GM19351 (cell line): ENCODE measurements at regions not wholly inside any gene's neighbourhood (a gene's known extent, or its start where the extent isn't known, plus 50 kb on each side); places are given as distances from the start of the nearest gene placed in this dataset.
"Not testable (repeated sequence)": the region's sequence is repeated elsewhere in the genome, so short reads cannot be mapped to it uniquely, and the experiment has no call there.

Experiments
- ATAC-seq: cut with Tn5 transposase; IDR thresholded peaks from one replicate; pipeline ENCODE4 v1.9.1; 2021; ENCODE audit warnings: mild to moderate bottlenecking, moderate library complexity; ENCODE audit not compliant: unreplicated experiment

DNA sequence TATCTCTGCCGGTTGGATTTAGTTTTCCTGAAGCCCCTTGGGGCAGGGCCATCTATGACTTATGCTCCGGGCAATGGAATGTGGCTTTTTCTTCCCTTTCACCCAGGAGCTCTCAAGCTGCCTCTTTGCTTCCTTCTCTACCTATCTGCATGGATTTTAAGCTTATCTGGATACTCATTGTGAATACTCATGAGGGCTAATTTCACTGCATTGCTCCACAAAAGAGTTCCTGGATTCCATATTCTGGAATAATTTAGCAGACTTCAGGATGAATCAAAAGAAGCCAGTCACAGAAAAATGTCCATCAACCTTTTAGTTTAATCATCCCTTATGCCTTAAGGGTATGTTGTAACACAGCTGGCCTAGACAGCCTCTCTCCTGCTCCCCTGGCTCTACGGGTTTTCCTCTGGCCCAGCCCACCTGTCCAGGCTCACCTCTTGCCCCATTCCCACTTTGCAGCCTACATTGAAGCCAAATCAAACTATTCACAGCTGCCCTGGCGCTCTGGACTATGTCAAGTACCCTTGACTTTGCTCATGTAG, 122.8 kb upstream of the RMDN2 start:
- ATAC-seq, result no peak

- no peak for ATAC-seq
Observed at GRCh38 chr2:37802899-37803379, 122.1 kb upstream of the RMDN2 start.

DNA sequence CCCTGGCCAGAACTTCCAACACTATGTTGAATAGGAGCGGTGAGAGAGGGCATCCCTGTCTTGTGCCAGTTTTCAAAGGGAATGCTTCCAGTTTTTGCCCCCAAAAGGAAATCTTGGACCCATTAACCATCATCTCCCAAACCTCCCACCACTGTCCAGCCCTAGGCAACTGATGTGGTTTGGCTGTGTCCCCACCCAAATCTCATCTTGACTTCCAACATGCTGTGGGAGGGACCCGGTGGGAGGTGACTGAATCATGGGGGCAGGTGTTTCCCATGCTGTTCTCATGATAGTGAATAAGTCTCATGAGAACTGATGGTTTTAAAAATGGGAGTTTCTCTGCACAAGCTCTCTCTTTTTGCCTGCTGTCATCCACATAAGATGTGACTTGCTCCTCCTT, 119.1 kb upstream of the RMDN2 start:
- not testable (repeated sequence) for ATAC-seq

GRCh38 chr2:37809525-37809924, 115.6 kb upstream of the RMDN2 start:
- ATAC-seq, result no peak

DNA sequence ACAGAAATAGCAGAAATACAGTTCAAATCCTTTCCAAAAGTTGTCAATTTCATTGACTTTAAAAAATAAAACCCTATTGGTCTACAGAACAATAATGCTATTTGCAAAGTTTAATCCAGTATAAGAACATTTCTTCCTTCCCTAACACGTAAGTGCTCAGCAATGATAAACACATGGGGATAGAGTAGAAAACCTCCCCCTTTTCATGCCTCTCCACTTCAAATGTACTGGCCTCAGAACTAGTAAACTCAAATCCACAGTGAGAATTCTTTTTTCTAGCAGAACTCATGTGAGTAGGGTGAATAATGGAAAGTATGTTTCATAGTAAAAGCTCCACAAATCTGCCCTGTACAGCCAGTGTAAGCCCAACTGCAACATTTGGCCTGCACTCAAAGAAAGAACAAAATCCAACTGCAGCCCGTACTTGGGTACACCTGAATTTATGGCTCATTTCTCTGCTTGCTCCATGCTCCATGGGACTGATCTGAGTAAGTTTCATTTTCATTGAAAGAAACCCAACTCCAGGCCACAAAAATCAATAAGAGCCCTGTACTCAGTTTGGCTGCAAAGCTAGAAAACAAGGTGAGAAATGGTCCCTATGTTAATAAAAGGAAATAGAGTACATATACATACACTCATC, 115.0 kb upstream of the RMDN2 start:
- no peak for ATAC-seq

GRCh38 chr2:37812414-37812813, 112.7 kb upstream of the RMDN2 start:
- no peak for ATAC-seq

- no peak for ATAC-seq
Observed at GRCh38 chr2:37812941-37813730, 112.0 kb upstream of the RMDN2 start.

- no peak for ATAC-seq
Observed at GRCh38 chr2:37816036-37816435, 109.1 kb upstream of the RMDN2 start.

- no peak for ATAC-seq
Observed at GRCh38 chr2:37816686-37817085, 108.4 kb upstream of the RMDN2 start.

DNA sequence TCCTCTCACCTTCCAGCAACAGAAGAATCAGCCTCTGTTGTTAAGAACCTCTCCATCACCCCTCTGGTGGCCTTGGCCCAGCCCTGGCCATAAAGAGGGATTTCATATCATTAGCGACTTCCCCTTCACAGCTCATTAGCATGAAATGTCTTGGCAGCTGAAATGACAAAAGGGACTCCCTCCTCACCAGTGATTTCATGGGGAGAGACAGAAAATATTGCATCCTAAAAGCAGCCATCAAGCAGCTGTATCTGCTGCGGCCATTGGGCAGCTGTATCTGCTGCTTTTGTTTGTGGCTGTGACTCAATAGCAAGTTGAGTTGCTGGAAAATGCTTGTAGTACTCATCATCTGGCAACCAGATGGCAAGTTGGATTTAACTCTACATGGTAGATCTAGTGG, 105.9 kb upstream of the RMDN2 start:
- ATAC-seq, result no peak

GRCh38 chr2:37820471-37820986, 104.6 kb upstream of the RMDN2 start:
- no peak for ATAC-seq

GRCh38 chr2:37825586-37825985, 99.5 kb upstream of the RMDN2 start:
- no peak for ATAC-seq

DNA sequence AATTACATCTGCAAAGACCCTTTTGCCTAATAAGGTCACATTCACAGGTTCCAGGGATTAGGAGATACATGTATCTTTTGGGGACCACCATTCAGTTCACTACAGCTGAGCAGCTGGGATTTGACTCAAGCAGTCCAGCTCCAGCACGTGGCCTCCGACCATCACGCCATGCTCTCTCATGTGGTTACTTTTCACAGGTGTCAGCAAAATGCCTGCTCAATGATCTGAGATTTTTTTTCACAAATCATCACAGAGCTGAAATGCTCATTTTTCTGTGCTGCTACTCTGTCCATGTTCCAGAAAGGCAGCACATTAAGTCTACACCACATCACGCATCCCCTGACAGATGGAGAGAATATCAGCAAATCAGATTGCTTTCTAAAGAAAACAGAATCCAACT, 98.5 kb upstream of the RMDN2 start:
- ATAC-seq, result no peak

GRCh38 chr2:37827455-37827854, 97.6 kb upstream of the RMDN2 start:
- no peak for ATAC-seq

DNA sequence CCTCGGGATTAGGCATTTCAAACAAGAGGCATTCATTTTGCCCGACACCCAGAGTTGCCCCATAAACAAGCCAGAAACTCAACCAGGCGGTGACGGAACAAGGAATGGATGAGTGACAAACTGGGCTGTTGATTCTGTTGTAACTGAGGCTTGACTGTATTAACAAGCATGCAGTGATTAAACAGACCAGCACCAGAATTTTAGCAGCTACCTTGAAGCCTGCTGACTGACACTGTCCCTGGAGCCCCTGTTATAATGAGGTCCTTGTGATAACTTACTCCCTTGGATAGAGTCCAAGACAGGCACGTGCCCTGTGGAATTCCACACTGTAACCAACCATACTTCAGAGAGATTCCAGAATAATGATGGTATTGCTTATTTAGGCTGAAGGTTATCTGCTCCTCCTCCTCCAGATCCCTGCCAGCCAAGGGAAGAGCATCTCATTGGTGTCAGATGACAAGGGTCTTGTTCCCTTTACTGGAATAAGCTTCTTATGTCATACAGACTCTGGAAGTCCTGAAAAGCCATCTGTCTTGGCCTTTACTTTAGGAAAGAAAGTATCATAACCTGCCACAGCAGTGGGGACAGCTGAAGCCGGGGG, 97.1 kb upstream of the RMDN2 start:
- no peak for ATAC-seq

DNA sequence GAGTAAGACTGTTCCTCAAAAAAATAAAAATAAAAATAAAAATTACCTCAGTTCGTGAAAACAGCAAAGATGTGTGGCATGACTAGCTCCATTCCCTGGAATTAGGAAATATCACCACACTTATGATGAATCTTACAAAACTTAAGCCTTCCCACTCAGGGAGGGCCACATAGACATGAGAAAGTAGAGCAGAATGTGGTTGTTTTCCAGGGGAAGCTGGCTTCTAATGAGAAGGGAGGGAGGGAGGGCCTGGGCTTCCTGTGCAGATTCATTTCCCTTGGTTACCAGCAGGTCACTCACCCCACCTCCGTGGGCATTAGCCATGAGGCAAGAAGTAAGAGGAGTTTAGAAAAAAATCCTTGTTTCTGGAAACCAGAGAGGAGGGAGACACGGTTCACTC, 95.9 kb upstream of the RMDN2 start:
- ATAC-seq, result no peak

DNA sequence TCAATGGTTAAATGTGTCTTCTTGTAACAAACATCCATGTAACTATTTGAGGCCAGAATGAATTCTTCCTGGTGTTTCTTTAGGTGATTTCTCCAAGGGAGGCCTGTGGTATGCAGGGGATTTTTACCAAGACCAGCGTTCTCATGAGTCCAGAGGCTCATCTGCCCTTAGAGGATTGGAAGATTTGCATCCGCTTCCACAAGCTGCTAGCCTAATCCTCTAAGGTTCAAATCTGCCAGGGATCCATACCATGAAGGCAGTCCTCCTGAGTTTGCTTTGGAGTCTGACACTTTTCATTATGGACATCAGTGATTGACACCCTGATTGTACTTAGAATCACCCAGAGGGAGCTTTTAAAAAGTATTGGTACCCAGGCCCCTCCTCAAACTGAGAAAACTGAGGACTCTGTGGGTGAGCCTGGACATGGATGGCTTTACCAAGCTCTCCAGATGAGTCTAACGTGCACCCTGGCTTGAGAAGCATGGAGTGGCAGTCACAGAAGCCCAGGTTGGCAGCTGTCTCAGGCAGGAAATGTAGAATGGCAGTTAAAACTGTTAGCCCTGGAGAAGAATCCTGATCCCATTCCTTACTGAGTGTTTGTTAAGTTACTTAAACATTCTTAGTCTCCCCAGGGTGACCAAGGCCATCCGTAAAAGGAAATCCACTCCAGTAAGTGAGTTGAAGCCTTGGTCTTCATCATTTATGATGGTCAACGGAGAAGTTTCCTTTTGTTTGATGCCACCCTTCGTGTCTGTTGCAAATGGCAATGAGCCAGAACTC, 95.3 kb upstream of the RMDN2 start:
- ATAC-seq, result no peak

- no peak for ATAC-seq
Observed at GRCh38 chr2:37830636-37831035, 94.5 kb upstream of the RMDN2 start.

- ATAC-seq, result no peak
Observed at GRCh38 chr2:37831081-37831780, 93.9 kb upstream of the RMDN2 start.

GRCh38 chr2:37832590-37833197, 92.4 kb upstream of the RMDN2 start:
- ATAC-seq, result peak; percentile 75
